Uterus (tissue), 2 donors: ENCODE measurements at regions not wholly inside any gene's neighbourhood (a gene's known extent, or its start where the extent isn't known, plus 50 kb on each side); places are given as distances from the start of the nearest gene placed in this dataset.

Source experiments
- CTCF ChIP-seq, 4 experiments: fragments of 200-600 bp in 2 of 4; fragments of 450-650 bp in 2 of 4; sonication (generic) in 2 of 4; IDR thresholded peaks; one replicate each; pipeline ENCODE4 v1.5.1; 2016 to 2019; ENCODE audit warnings: antibody characterized with exemption in 4 of 4, mild to moderate bottlenecking in 2 of 4, moderate library complexity in 1 of 4
- POLR2A ChIP-seq, 2 donors: fragments of 450-650 bp; IDR thresholded peaks; one replicate each; pipeline ENCODE4 v1.6.1; 2016; ENCODE audit warnings: antibody characterized with exemption in 2 of 2, mild to moderate bottlenecking in 1 of 2, moderate library complexity in 1 of 2

- no peak for TF ChIP-seq POLR2A (IDR thresholded peaks at IDR 0.05)
- TF ChIP-seq CTCF (IDR thresholded peaks at IDR 0.05), result no peak
Measured at GRCh38 chr1:238177351-238177750, 286.6 kb upstream of the ZP4 start.
